HUES6 (cell line): ENCODE measurements at regions not wholly inside any gene's neighbourhood (a gene's known extent, or its start where the extent isn't known, plus 50 kb on each side); places are given as distances from the start of the nearest gene placed in this dataset.
"Not testable (repeated sequence)": the region's sequence is repeated elsewhere in the genome, so short reads cannot be mapped to it uniquely, and the experiment has no call there.

Experiments used
- H3K27ac ChIP-seq: 2 replicates; pipeline ENCODE4 v1.7.0; 2013; ENCODE audit warnings: low read depth, mild to moderate bottlenecking, low read length, inconsistent platforms
- H3K27me3 ChIP-seq: 2 replicates; pipeline ENCODE4 v1.6.1; 2013; ENCODE audit warnings: low read length; ENCODE audit not compliant: control insufficient read depth, insufficient read depth
- H3K36me3 ChIP-seq: 2 replicates; pipeline ENCODE4 v1.6.1; 2013; ENCODE audit warnings: low read length; ENCODE audit not compliant: control insufficient read depth, insufficient read depth
- H3K4me1 ChIP-seq: 2 replicates; pipeline ENCODE4 v1.6.1; 2013; ENCODE audit warnings: low read length; ENCODE audit not compliant: control insufficient read depth, insufficient read depth
- H3K4me3 ChIP-seq: 2 replicates; pipeline ENCODE4 v1.5.1; 2013; ENCODE audit warnings: low read depth, low read length
- H3K9ac ChIP-seq: one replicate; pipeline ENCODE4 v1.6.1; 2013; ENCODE audit warnings: mild to moderate bottlenecking, low read length
- H3K9me3 ChIP-seq: 2 replicates; pipeline ENCODE4 v1.6.1; 2013; ENCODE audit warnings: low read depth, low read length; ENCODE audit not compliant: control insufficient read depth, insufficient read depth

DNA sequence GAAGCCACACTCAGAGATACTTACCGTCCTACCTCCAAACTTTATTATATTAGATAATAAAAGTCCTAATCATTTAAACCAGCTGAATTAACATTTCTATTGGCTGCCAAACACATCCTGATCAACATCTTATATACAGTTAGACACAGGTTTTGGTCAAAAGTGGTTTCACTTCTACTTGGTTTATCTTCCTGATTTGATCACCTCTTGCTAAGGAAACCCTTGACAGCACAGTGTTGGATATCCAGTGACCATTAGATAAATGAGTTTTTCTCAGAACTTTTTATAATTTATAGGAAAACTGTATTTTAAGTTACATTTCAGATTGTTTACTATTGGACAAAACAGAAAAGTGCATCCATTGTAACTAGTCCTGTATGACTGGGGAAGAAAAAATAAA is 198.4 kb upstream of the NR2F2 start:
- no peaks in the 10 kb centered on the region for H3K36me3 ChIP-seq
- H3K9ac ChIP-seq: no peak overlapping the region
- no peak overlapping the region for H3K27ac ChIP-seq
- no peak overlapping the region for H3K4me3 ChIP-seq
- H3K9me3 ChIP-seq: 0 out of 2 replicates have a peak, but pooled peaks cover 2% of the 10 kb centered on the region
- no peaks in the 10 kb centered on the region for H3K4me1 ChIP-seq
- no peaks in the 10 kb centered on the region for H3K27me3 ChIP-seq

GRCh38 chr15:96135166-96136093 is 195.1 kb upstream of the NR2F2 start:
- no peaks in the 10 kb centered on the region for H3K36me3 ChIP-seq
- no peak overlapping the region for H3K4me3 ChIP-seq
- no peak overlapping the region for H3K9ac ChIP-seq
- 0 out of 2 replicates have a peak, but pooled peaks cover 7% of the 10 kb centered on the region for H3K9me3 ChIP-seq
- H3K27me3 ChIP-seq: no peaks in the 10 kb centered on the region
- no peak overlapping the region for H3K27ac ChIP-seq
- no peaks in the 10 kb centered on the region for H3K4me1 ChIP-seq

DNA sequence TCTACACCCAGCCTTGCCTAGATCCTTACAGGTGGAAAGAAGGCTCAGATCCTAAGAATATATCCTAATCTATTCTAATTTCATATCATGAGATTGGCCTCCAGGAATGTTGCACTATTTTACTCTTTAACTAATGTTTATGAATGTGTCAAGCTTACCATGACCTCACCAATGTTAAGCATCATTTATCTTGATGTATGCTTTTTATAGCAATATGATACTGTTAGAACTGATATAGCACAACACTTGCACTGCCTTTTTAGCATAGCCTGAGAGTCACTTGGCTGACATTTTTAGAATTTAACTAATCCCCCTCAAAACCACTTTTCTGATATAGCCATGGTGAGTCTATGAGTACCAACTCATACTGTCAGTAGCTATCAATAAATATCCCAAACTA is 191.5 kb upstream of the NR2F2 start:
- Histone ChIP-seq H3K4me3 (no peak overlapping the region), H3K36me3 (no peaks in the 10 kb centered on the region), H3K9me3 (0 out of 2 replicates have a peak, but pooled peaks cover 12% of the 10 kb centered on the region), H3K4me1 (no peaks in the 10 kb centered on the region), H3K27ac (no peak overlapping the region), H3K9ac (no peak overlapping the region), H3K27me3 (no peaks in the 10 kb centered on the region)

DNA sequence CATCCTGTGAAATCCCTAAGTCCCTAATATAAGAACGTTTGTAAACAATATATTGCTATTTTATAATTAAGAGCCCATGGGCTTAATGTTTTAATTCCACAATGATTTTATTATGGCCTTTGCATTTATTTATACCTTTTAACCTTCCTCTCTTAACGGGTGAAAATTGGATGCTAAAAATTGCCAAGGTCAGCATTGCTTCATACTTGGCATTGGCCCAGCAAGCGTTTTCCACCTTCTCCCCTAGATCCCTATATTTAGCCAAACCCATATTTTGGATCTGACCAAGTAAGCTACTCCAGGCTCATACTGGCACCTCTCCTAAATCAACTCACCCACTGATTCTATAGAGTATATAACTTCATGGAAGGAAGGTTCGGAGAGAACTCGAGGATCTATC is 188.0 kb upstream of the NR2F2 start:
- no peak overlapping the region for H3K4me3 ChIP-seq
- 0 out of 2 replicates have a peak, but pooled peaks cover 10% of the 10 kb centered on the region for H3K9me3 ChIP-seq
- H3K9ac ChIP-seq: no peak overlapping the region
- H3K36me3 ChIP-seq: no peaks in the 10 kb centered on the region
- H3K27ac ChIP-seq: no peak overlapping the region
- H3K4me1 ChIP-seq: no peaks in the 10 kb centered on the region
- no peaks in the 10 kb centered on the region for H3K27me3 ChIP-seq

- no peaks in the 10 kb centered on the region for H3K27me3 ChIP-seq
- H3K4me3 ChIP-seq: no peak overlapping the region
- 0 out of 2 replicates have a peak, but pooled peaks cover 6% of the 10 kb centered on the region for H3K9me3 ChIP-seq
- H3K4me1 ChIP-seq: no peaks in the 10 kb centered on the region
- H3K9ac ChIP-seq: no peak overlapping the region
- no peak overlapping the region for H3K27ac ChIP-seq
- no peaks in the 10 kb centered on the region for H3K36me3 ChIP-seq
Measured at GRCh38 chr15:96144734-96145133, 185.8 kb upstream of the NR2F2 start.

- H3K9ac ChIP-seq: no peak overlapping the region
- no peaks in the 10 kb centered on the region for H3K9me3 ChIP-seq
- H3K27me3 ChIP-seq: no peaks in the 10 kb centered on the region
- no peaks in the 10 kb centered on the region for H3K36me3 ChIP-seq
- no peak overlapping the region for H3K4me3 ChIP-seq
- H3K27ac ChIP-seq: no peak overlapping the region
- no peaks in the 10 kb centered on the region for H3K4me1 ChIP-seq
Measured at GRCh38 chr15:96146726-96147125, 183.8 kb upstream of the NR2F2 start.

- H3K27ac ChIP-seq: no peak overlapping the region
- H3K9ac ChIP-seq: no peak overlapping the region
- H3K4me1 ChIP-seq: no peaks in the 10 kb centered on the region
- H3K4me3 ChIP-seq: no peak overlapping the region
- H3K9me3 ChIP-seq: no peaks in the 10 kb centered on the region
- no peaks in the 10 kb centered on the region for H3K27me3 ChIP-seq
- H3K36me3 ChIP-seq: no peaks in the 10 kb centered on the region
Measured at GRCh38 chr15:96147267-96147666, 183.2 kb upstream of the NR2F2 start.

DNA sequence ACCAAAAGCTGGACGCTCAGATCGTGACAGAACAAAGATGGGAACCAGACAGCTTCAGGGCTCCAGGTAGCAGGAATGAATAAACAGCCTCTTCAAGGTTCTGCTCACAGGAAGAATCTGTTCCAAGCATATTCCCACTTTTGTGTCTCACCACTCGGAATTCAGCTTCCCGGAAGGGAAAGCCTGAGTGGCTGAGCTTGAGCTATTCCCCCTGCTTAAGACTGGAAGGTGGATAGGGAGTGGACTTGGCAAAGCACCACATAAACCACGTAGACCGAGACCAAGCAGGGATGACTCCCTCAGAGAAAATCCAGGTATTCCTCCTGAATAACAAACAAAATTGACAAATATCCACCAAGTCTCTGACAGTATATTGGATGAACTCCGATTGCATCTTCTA is 180.2 kb upstream of the NR2F2 start:
- no peak overlapping the region for H3K9ac ChIP-seq
- H3K4me3 ChIP-seq: no peak overlapping the region
- H3K36me3 ChIP-seq: no peaks in the 10 kb centered on the region
- H3K27ac ChIP-seq: no peak overlapping the region
- H3K9me3 ChIP-seq: no peaks in the 10 kb centered on the region
- no peaks in the 10 kb centered on the region for H3K27me3 ChIP-seq
- no peaks in the 10 kb centered on the region for H3K4me1 ChIP-seq

DNA sequence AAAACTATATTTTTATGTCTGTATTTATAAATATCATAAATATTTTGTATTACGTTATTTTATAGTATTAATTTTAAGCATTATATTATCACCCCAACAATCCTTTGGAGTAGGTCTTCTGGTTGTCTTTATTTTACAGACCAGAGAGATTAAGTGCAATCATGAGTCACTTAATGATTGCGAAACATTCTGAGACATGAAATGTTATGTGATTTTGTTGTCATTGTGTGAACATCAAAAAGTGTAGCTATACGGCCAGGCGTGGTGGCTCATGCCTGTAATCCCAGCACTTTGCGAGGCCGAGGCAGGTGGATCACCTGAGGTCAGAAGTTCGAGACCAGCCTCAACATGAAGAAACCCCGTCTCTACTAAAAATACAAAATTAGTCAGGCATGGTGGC is 178.8 kb upstream of the NR2F2 start:
- H3K27me3 ChIP-seq, H3K9ac ChIP-seq, H3K36me3 ChIP-seq, H3K4me1 ChIP-seq, H3K9me3 ChIP-seq, H3K27ac ChIP-seq, H3K4me3 ChIP-seq: not testable (repeated sequence)

DNA sequence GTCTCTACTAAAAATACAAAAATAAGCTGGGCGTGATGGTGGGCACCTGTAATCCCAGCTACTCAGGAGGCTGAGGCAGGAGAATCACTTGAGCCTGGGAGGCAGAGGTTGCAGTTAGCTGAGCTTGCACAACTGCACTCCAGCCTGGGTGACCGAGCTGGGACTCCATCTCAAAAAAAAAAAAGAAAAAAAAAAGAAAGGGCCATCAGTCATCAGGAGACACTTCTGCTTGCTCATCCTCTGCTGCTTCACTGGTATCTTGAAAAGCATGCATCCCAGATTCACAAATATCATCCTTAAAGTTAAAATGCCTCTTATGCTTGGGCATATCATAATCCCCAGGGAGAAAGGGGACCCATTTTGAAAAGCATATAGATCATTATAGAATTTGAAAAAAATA is 176.6 kb upstream of the NR2F2 start:
- Histone ChIP-seq H3K4me1 (no peaks in the 10 kb centered on the region), H3K9ac (no peak overlapping the region), H3K4me3 (no peak overlapping the region), H3K9me3 (no peaks in the 10 kb centered on the region), H3K27me3 (no peaks in the 10 kb centered on the region), H3K36me3 (no peaks in the 10 kb centered on the region), H3K27ac (no peak overlapping the region)

GRCh38 chr15:96158938-96159337 is 171.6 kb upstream of the NR2F2 start:
- Histone ChIP-seq H3K27ac (no peak overlapping the region), H3K9me3 (no peaks in the 10 kb centered on the region), H3K4me1 (no peaks in the 10 kb centered on the region), H3K4me3 (no peak overlapping the region), H3K36me3 (no peaks in the 10 kb centered on the region), H3K9ac (no peak overlapping the region), H3K27me3 (no peaks in the 10 kb centered on the region)
